ENCODE measurements at regions not wholly inside any gene's neighbourhood (a gene's known extent, or its start where the extent isn't known, plus 50 kb on each side); places are given as distances from the start of the nearest gene placed in this dataset.

DNA sequence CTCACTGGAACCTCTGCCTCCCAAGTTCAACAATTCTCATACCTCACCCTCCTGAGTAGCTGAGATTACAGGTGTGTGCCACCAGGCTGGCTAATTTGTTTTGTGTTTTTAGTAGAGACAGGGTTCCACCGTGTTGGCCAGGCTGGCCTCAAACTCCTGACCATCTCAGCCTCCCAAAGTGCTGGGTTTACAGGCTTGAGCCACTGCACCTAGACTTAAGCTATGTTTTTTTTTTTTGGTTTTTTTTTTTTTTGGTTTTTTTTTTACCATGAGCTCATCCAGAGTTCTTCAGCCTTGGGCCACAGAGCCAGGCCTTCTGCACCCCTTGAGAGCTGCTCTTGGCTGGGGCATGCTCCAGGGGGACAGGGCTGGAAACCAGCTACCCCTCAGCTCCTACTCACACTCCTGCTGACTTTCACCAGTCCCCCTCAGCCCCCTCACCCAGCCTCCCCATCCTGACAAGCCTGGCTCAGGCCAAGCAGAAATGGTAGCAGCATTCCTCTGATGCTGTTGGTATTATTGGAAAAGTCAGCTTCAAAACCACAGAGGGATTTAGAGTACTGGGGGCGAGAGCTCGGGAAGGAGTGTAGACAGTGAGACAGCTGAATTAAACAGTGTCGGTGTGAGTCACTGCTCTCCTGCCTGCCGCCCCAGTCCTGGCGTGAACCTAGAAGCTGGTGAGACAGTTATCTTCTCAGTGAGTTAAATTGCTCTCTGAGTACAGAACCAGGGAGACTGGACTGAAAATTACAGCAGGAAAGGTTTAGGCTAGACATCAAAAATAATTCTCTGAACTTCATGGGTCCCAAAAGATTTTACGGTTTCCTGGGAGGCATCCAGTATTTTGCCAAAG is 63.7 kb downstream of the NAV1 start:
- ChIA-PET POLR2A (no interaction called here), CTCF (interaction anchor here (0.6 to 0.7 kb wide), 4 partner anchors 43 to 422 kb away, joined by 3 read pairs; no protein-coding TSS in a partner anchor)
- no peaks in the 10 kb centered on the region for H3K4me1 Mint-ChIP-seq
- no peaks in the 10 kb centered on the region for H3K36me3 Mint-ChIP-seq (ENCODE audit: low read depth)
- H3K27me3 Mint-ChIP-seq: peaks cover 2% of the 10 kb centered on the region
- DNase-seq: no peak
- no peak overlapping the region for H3K27ac Mint-ChIP-seq
- no peak overlapping the region for H3K4me3 Mint-ChIP-seq
- no peaks in the 10 kb centered on the region for H3K9me3 Mint-ChIP-seq

DNA sequence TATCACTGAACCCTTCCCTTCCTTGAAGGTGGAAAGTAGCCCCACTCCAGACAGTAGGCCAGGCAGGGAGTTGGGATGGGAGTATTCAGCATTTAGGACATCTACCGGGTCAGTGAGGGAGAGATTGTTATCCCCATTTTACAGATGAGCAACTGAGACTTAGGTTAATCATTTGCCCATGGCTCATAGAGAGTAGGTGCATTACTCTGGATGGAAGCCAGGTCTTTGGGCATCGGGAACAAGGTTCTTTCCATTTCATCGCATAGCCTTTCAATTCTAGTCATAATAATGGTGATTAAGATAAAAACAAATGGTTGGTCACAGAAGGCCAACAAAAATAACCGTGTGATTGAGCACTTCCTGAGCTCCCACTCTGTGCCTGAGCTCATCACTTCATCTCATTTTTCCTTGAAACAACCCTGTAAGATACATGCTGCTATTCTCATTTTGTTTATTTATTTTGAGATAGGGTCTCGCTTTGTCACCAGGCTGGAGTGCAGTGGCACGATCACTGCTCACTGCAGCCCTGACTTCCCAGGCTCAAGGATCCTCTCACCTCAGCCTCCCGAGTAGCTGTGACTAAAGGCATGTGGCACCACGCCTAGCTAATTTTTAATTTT is 64.8 kb downstream of the NAV1 start:
- ChIA-PET CTCF (interaction anchor here (0.6 kb wide), 2 partner anchors 10 to 892 kb away, joined by 3 read pairs; no protein-coding TSS in a partner anchor), POLR2A (no interaction called here)
- no peaks in the 10 kb centered on the region for H3K4me1 Mint-ChIP-seq
- DNase-seq: no peak
- H3K36me3 Mint-ChIP-seq (ENCODE audit: low read depth): no peaks in the 10 kb centered on the region
- no peak overlapping the region for H3K4me3 Mint-ChIP-seq
- H3K27me3 Mint-ChIP-seq: peaks cover 2% of the 10 kb centered on the region
- H3K9me3 Mint-ChIP-seq: no peaks in the 10 kb centered on the region
- H3K27ac Mint-ChIP-seq: no peak overlapping the region

DNA sequence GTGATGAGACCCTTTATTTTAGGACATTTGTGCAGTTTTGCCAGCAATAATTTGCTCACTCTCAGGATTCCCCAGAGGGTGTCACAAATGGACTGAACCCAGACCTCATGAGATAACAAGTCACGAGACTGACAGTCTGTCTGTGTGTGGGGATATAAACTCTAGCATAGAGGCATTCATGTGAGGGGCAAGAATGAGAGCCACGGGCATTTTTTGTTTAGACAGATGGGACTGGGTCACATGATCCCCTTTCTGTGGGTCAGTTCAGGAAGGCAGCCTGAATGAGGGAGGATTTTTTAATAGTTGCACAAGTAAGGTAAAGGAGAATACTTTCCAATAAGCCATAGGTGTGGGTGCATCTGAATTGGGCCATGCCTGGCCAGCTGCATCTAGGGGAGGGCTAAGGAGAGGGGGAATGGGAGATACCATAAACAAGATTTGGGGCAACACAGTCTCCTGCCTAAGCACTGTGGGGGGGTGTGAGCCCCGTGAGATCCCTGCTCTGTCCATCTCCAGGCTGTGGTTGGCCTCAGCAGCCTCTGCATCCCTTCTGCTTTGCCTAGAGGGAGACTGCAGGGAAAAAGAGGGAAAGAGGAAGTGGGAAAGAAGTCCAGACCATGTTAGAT is 66.6 kb downstream of the NAV1 start:
- no peak for DNase-seq
- no peak overlapping the region for H3K4me3 Mint-ChIP-seq
- H3K4me1 Mint-ChIP-seq: no peaks in the 10 kb centered on the region
- H3K36me3 Mint-ChIP-seq (ENCODE audit: low read depth): no peaks in the 10 kb centered on the region
- no peaks in the 10 kb centered on the region for H3K9me3 Mint-ChIP-seq
- CTCF ChIA-PET: no interaction called here
- POLR2A ChIA-PET: no interaction called here
- H3K27ac Mint-ChIP-seq: no peak overlapping the region
- H3K27me3 Mint-ChIP-seq: peaks cover 2% of the 10 kb centered on the region

DNA sequence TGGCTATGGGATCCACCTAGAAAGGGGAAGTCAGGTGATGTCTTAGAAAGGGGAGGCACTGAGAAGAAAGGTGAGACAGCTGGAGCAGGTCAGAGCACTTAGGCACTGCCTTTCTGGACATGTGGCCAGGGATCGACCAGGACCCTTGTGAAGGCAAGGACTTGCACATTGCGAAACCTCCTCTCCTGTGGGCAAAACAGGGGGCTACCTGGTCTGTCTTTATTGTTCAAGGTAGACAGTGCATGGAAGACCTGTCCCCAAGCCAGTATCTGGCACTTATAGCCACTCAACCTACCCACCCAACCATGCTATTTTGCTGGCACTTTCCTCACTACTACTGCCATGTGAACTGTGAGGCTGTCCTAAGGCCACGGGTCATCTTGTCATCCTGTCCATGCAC is 67.2 kb downstream of the NAV1 start:
- H3K27me3 Mint-ChIP-seq: peaks cover 2% of the 10 kb centered on the region
- ChIA-PET CTCF (no interaction called here), POLR2A (no interaction called here)

DNA sequence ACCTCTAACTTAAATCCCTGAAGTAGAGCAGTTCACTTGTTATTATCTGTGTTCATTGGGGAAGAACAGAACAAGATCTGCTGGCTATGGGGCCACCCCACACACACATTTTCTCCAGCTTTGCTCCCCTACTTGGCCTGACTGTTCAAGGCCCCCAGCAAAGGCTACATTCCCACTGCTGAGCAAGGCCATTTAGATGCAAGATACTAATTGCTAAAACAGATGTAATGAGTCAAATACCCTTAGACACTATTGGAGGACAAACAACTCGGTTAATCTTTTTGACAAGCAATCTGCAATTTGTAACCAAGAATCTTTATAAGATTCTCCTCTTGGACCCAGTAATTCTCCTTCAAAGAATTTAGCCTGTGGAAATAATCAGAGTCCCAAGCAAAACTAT is 67.7 kb downstream of the NAV1 start:
- Mint-ChIP-seq H3K27me3 (peaks cover 2% of the 10 kb centered on the region), H3K27ac (no peak overlapping the region), H3K4me3 (no peak overlapping the region), H3K4me1 (no peaks in the 10 kb centered on the region), H3K36me3 (ENCODE audit: low read depth) (no peaks in the 10 kb centered on the region), H3K9me3 (no peaks in the 10 kb centered on the region)
- CTCF ChIA-PET: no interaction called here
- POLR2A ChIA-PET: no interaction called here
- no peak for DNase-seq

More for the DNA sequence above, 67.2 kb downstream of the NAV1 start:
- Mint-ChIP-seq H3K4me1 (no peaks in the 10 kb centered on the region), H3K27ac (no peak overlapping the region), H3K4me3 (no peak overlapping the region), H3K9me3 (no peaks in the 10 kb centered on the region), H3K36me3 (ENCODE audit: low read depth) (no peaks in the 10 kb centered on the region)
- no peak for DNase-seq

DNA sequence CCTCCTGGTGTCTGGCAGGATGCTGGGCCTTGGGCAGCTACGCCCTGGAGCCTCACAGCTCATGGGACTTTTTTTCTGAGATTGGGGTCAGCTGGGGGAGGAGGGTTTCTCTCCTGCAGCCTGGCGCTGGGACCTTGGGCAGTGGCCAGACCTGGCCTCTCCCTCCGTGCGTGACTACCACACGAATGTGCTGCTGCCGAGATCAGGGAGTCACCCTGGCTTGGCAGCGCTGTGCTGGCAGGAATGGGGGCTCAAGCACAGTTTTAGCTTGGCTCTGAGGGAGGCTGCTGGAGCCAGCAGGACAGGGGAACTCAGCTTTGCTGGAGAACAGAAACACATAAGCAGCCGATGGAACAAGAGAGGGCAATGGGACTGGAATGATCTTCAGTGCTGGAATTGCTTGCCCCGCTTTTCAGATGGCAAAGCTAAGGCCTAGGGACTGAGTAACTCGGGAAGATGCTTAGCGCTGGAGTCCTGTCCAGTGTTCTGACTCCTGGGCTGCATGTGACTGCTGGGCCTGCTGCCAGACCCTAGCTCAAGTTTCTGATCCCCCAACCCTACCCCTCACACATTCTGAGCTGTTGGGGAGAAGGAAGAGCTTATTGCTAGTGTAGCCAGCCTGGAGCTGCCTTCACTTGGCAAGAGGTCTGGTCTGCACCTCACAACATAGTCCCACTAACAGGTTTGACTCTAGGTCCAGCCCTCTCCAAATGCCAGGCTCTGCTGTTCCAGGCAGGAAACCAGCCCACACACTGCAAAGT is 69.9 kb downstream of the NAV1 start:
- CTCF ChIA-PET: interaction anchor here (1.3 kb wide), 2 partner anchors 51 to 287 kb away, joined by 3 read pairs; no protein-coding TSS in a partner anchor
- Mint-ChIP-seq H3K36me3 (ENCODE audit: low read depth) (no peaks in the 10 kb centered on the region), H3K9me3 (no peaks in the 10 kb centered on the region), H3K4me3 (no peak overlapping the region), H3K4me1 (no peaks in the 10 kb centered on the region), H3K27me3 (peaks cover 2% of the 10 kb centered on the region), H3K27ac (no peak overlapping the region)
- POLR2A ChIA-PET: no interaction called here
- no peak for DNase-seq

DNA sequence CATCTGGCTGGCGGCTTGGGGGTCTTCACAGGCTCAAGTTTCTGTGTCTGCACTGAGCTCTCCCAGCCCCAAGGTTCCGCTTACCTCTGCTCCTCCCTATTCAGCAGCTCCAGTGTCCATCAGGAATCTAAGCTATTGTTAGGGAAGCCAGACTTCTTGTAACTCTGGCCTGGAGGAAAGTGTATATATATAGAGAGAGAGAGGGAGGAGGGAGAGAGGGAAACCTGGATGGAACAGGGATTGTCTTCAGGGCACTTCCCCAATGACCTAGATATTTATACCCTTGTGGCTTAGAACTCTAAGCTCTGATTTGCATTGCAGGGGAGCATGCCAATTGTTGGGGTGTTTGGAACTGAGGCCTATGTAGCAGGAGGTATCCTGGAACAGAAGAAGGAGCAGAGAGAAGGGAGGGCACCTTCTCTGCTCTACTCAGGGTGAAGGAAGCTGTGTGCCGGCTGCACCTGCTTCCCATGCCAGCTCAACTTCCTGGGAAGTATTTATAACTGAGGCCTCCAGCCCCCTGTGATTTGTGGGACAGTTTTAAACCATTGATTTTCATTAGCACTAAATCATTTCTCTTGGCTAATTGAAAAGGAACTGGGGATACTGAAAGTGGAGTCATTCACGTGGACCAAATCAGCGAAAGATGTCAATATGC is 70.9 kb downstream of the NAV1 start:
- H3K27ac Mint-ChIP-seq: no peak overlapping the region
- CTCF ChIA-PET: interaction anchor here (1.3 kb wide), 1 partner anchor 52 kb away, joined by 3 read pairs; no protein-coding TSS in a partner anchor
- H3K27me3 Mint-ChIP-seq: peaks cover 4% of the 10 kb centered on the region
- H3K4me1 Mint-ChIP-seq: no peaks in the 10 kb centered on the region
- H3K9me3 Mint-ChIP-seq: no peaks in the 10 kb centered on the region
- no peak overlapping the region for H3K4me3 Mint-ChIP-seq
- H3K36me3 Mint-ChIP-seq (ENCODE audit: low read depth): no peaks in the 10 kb centered on the region
- no peak for DNase-seq
- POLR2A ChIA-PET: no interaction called here

DNA sequence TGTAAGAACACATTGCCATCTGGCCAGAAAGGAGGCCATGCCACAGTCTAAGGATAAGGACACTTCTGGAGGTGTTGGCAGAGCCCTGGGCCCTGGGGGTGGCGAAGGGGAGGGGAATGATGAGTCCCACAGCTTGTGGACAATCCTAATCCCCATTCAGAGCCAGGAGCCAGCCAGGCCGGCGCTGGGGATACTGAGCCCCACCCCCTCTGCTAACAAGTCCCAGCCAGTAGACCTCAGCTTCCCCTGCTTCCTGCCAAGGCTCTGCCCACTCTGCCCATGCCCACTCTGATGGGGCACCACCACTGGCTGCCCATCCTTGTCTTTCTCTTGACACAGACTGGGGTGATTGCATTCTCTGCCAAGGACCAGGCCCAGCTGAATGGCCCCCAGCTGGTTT is 71.9 kb downstream of the NAV1 start:
- ChIA-PET POLR2A (no interaction called here), CTCF (no interaction called here)
- Mint-ChIP-seq H3K27me3 (peaks cover 3% of the 10 kb centered on the region), H3K36me3 (ENCODE audit: low read depth) (no peaks in the 10 kb centered on the region), H3K4me3 (no peak overlapping the region), H3K9me3 (no peaks in the 10 kb centered on the region), H3K27ac (no peak overlapping the region), H3K4me1 (no peaks in the 10 kb centered on the region)
- DNase-seq: no peak

DNA sequence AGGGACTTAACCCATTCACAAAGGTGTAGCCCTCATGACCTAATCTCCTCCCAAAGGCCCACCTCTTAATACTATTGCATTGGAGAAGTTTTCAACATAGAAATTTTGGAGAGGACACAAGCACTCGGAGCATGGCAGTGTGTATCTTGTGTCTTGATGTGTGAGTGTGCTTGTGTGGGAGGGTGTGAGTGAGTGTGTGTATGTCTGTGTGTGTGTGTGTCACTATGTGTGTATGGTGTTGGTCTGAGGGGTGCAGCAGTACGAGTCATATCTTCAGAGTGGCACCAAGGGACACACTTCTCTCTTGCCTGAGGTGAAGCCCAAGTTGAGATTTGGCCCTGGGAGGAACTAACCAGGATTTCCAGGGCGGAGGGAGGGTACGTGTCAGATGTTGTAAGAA is 73.7 kb downstream of the NAV1 start:
- Mint-ChIP-seq H3K4me1 (no peaks in the 10 kb centered on the region), H3K27me3 (peaks cover 3% of the 10 kb centered on the region), H3K36me3 (ENCODE audit: low read depth) (no peaks in the 10 kb centered on the region), H3K9me3 (no peaks in the 10 kb centered on the region), H3K4me3 (no peak overlapping the region), H3K27ac (no peak overlapping the region)
- ChIA-PET POLR2A (no interaction called here), CTCF (no interaction called here)
- DNase-seq: no peak

DNA sequence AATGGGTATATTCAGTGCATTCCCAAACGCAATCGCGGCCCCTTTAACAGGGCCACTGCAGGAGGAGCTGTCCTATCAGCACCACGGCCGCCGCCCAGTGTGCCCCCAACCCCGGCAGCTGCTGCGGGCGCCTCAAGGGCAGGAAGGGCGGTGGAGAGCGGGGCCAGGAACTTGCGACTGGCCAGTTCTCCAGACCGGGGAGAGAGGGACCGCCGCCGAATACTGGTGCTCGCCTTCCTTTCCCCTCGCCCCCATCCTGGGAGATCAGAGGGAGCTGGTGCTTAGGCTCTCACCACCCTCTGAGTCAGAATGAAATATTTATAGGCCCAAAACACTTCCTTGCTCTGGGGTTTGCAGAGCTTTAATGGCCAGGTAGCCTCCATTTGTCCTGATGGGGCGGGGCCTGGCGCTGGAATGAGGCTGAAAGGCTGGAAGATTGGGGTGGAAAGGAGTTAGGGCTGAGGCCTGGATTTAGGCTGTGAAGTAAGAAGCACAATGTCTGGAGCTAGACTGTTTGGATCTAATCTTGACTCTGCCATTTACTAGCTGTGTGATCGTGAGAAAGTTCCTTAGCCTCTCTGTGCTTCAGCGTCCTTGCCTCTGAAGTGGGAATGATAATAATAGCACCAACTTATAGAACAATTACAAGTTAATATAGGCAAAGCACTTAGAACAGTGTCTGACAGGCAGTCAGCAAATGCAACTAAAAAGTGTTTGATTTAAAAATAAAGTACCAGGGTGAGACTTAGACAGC is 75.5 kb downstream of the NAV1 start:
- ChIA-PET POLR2A (no interaction called here), CTCF (no interaction called here)
- no peak for DNase-seq
- Mint-ChIP-seq H3K27me3 (peaks cover 3% of the 10 kb centered on the region), H3K27ac (no peak overlapping the region), H3K4me3 (no peak overlapping the region), H3K9me3 (no peaks in the 10 kb centered on the region), H3K4me1 (no peaks in the 10 kb centered on the region), H3K36me3 (ENCODE audit: low read depth) (no peaks in the 10 kb centered on the region)

DNA sequence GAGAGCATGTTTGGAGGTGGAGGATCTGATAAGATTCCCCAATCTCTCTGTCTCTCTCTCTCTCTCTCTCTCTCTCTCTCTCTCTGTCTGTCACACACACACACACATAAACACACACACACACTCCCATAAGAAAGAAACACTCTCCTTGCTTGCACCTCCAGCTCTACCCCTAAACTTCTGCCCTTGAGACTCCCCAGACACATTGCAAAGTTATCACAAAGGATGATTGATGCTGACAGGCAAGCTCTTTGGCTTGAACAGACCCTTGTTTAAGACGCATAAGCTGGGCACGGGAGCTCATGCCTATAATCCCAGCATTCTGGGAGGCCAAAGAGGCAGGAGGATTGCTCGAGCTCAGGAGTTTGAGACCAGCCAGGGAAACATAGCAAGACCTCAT is 78.2 kb downstream of the NAV1 start:
- H3K36me3 Mint-ChIP-seq (ENCODE audit: low read depth): no peaks in the 10 kb centered on the region
- H3K4me3 Mint-ChIP-seq: no peak overlapping the region
- no peak overlapping the region for H3K27ac Mint-ChIP-seq
- POLR2A ChIA-PET: no interaction called here
- CTCF ChIA-PET: no interaction called here
- peaks cover 3% of the 10 kb centered on the region for H3K27me3 Mint-ChIP-seq
- no peak for DNase-seq
- H3K9me3 Mint-ChIP-seq: no peaks in the 10 kb centered on the region
- no peaks in the 10 kb centered on the region for H3K4me1 Mint-ChIP-seq

DNA sequence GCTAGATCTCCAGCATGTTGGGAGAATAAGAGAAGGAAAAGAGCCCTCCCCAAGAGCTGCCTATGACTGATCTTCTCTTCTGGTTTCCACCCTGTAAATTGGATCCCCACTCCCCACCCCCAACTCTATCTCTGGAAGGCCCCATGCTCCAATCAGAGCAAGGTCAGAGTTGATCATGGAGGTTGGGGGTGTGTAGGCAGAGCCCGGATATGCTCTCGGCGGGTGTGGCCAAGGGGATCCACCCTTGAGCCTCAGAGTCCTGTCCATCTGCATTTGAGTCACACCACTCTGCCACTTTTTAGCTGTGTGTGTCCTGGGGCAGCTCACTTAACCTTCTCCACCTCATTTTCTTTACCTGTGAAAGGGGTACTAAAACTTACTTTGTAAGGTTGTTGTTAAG is 79.5 kb downstream of the NAV1 start:
- no peak for DNase-seq
- no peak overlapping the region for H3K4me3 Mint-ChIP-seq

More for the DNA sequence above, 79.5 kb downstream of the NAV1 start:
- ChIA-PET CTCF (no interaction called here), POLR2A (no interaction called here)
- Mint-ChIP-seq H3K4me1 (no peaks in the 10 kb centered on the region), H3K27ac (no peak overlapping the region), H3K9me3 (no peaks in the 10 kb centered on the region), H3K36me3 (ENCODE audit: low read depth) (no peaks in the 10 kb centered on the region), H3K27me3 (peaks cover 3% of the 10 kb centered on the region)
